ENCODE measurements at regions not wholly inside any gene's neighbourhood (a gene's known extent, or its start where the extent isn't known, plus 50 kb on each side); places are given as distances from the start of the nearest gene placed in this dataset.

GRCh38 chr5:82789095-82789494, 288.1 kb downstream of the TMEM167A start (continued):
- no peak for TF ChIP-seq ZNF629 (CRISPR knock-in tag; conservative IDR thresholded peaks at IDR 0.05)

DNA sequence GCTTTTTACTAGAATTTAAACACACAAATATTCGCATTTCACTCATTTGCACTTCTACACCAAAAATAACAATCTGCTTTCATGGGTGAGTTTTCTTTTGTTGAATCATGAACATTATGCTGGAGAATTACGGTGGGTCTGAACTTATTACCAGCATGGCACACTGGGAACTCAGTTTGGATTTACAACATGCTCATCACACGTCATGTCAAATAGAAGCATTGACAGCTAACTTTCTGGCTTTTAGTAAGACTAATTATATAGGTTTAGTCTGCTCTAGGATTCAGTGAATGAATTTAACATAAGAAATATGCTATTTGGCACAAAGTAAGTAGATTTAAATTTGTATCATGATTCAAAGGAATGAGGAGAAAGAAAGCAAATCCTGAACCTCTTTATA, 290.4 kb downstream of the TMEM167A start:
- in situ Hi-C loops (cut with HindIII; ENCODE audit: extremely low pct_ligation_motif_present, low pct_unique_long_range_greater_than_20kb) (no loop called here), intact Hi-C loops (cut with micrococcal nuclease; ENCODE audit: unreplicated experiment) (no loop called here)
- ATAC-seq (no peak), FAIRE-seq (no peak), DNase-seq (ENCODE audit: low spot score) (no peak)
- CTCF ChIA-PET (ENCODE audit: low intra/inter-chr PET ratio, low total read pairs): no interaction called here
- Histone ChIP-seq H3K4me1 (ENCODE audit: insufficient read depth, low read length) (peaks cover 13% of the 10 kb centered on the region), H3K79me2 (ENCODE audit: insufficient read depth, low read length) (no peaks in the 10 kb centered on the region), H3K4me2 (ENCODE audit: low read depth, low read length) (no peak overlapping the region), H3K27me3 (ENCODE audit: control insufficient read depth in 1 of 2, insufficient read depth in 2 of 2, low read length in 2 of 2) (no peaks in the 10 kb centered on the region), H3K4me3 (replicated peaks in 1 of 3; ENCODE audit: insufficient read depth in 1 of 3, low read depth in 2 of 3, low read length in 3 of 3) (no peak overlapping the region), H3K9ac (ENCODE audit: insufficient read depth, low read depth, low read length) (no peak overlapping the region), H2AFZ (ENCODE audit: low read length) (no peak overlapping the region), H4K20me1 (ENCODE audit: insufficient read depth, low read length) (no peaks in the 10 kb centered on the region), H3K36me3 (replicated peaks in 1 of 2; ENCODE audit: control insufficient read depth in 1 of 2, insufficient read depth in 2 of 2, low read length in 2 of 2) (no peaks in the 10 kb centered on the region), H3K9me3 (ENCODE audit: low read length) (no peaks in the 10 kb centered on the region), H3K27ac (ENCODE audit: extremely low read length, insufficient read depth, low read length) (no peak overlapping the region)
- BruUV-seq (replicated peaks): no TSS peak
- no peak for TF ChIP-seq ARNT (IDR thresholded peaks at IDR 0.05)
- TF ChIP-seq ZNF761 (CRISPR knock-in tag; conservative IDR thresholded peaks at IDR 0.05): no peak
- TF ChIP-seq ZNF597 (CRISPR knock-in tag; IDR thresholded peaks at IDR 0.05): no peak
- no peak for TF ChIP-seq FOXJ3 (CRISPR knock-in tag; IDR thresholded peaks at IDR 0.05; ENCODE audit: borderline replicate concordance)
- TF ChIP-seq SRY (CRISPR knock-in tag; IDR thresholded peaks at IDR 0.05): no peak
- no peak for TF ChIP-seq SETDB1 (CRISPR knock-in tag; IDR thresholded peaks at IDR 0.05; ENCODE audit: borderline replicate concordance)
- TF ChIP-seq, protein P1, sequence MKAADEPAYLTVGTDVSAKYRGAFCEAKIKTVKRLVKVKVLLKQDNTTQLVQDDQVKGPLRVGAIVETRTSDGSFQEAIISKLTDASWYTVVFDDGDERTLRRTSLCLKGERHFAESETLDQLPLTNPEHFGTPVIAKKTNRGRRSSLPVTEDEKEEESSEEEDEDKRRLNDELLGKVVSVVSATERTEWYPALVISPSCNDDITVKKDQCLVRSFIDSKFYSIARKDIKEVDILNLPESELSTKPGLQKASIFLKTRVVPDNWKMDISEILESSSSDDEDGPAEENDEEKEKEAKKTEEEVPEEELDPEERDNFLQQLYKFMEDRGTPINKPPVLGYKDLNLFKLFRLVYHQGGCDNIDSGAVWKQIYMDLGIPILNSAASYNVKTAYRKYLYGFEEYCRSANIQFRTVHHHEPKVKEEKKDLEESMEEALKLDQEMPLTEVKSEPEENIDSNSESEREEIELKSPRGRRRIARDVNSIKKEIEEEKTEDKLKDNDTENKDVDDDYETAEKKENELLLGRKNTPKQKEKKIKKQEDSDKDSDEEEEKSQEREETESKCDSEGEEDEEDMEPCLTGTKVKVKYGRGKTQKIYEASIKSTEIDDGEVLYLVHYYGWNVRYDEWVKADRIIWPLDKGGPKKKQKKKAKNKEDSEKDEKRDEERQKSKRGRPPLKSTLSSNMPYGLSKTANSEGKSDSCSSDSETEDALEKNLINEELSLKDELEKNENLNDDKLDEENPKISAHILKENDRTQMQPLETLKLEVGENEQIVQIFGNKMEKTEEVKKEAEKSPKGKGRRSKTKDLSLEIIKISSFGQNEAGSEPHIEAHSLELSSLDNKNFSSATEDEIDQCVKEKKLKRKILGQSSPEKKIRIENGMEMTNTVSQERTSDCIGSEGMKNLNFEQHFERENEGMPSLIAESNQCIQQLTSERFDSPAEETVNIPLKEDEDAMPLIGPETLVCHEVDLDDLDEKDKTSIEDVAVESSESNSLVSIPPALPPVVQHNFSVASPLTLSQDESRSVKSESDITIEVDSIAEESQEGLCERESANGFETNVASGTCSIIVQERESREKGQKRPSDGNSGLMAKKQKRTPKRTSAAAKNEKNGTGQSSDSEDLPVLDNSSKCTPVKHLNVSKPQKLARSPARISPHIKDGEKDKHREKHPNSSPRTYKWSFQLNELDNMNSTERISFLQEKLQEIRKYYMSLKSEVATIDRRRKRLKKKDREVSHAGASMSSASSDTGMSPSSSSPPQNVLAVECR (CRISPR knock-in tag; IDR thresholded peaks at IDR 0.05; ENCODE audit: borderline replicate concordance): no peak
- no peak for TF ChIP-seq LBX2 (CRISPR knock-in tag; IDR thresholded peaks at IDR 0.05; ENCODE audit: borderline replicate concordance)
- TF ChIP-seq ZFP91 (CRISPR knock-in tag; IDR thresholded peaks at IDR 0.05; ENCODE audit: borderline replicate concordance): no peak
- no peak for TF ChIP-seq ZNF777 (CRISPR knock-in tag; IDR thresholded peaks at IDR 0.05)
- no peak for TF ChIP-seq NFE2L2 (IDR thresholded peaks at IDR 0.05; ENCODE audit: low read length)
- no peak for TF ChIP-seq ZNF33B (CRISPR knock-in tag; IDR thresholded peaks at IDR 0.05)
- TF ChIP-seq ZFP1 (CRISPR knock-in tag; IDR thresholded peaks at IDR 0.05): no peak
- TF ChIP-seq MEIS1 (CRISPR knock-in tag; IDR thresholded peaks at IDR 0.05; ENCODE audit: borderline replicate concordance): no peak
- no peak for TF ChIP-seq SOX5 (CRISPR knock-in tag; IDR thresholded peaks at IDR 0.05; ENCODE audit: borderline replicate concordance)
- TF ChIP-seq FOXC1 (CRISPR knock-in tag; IDR thresholded peaks at IDR 0.05; ENCODE audit: borderline replicate concordance): no peak
- no peak for TF ChIP-seq ZFP82 (CRISPR knock-in tag; IDR thresholded peaks at IDR 0.05; ENCODE audit: borderline replicate concordance)
- POLR2A ChIA-PET: no interaction called here
- WGBS (ENCODE audit: low lambda C conversion rate): 62% methylated on average over 3 of the region's 3 CpGs

All from HepG2 (cell line).